ENCODE measurements at regions not wholly inside any gene's neighbourhood (a gene's known extent, or its start where the extent isn't known, plus 50 kb on each side); places are given as distances from the start of the nearest gene placed in this dataset.

- DNase-seq (ENCODE audit: low spot score): no peak
- Histone ChIP-seq H3K27me3 (no peaks in the 10 kb centered on the region), H3K4me1 (peaks cover 6% of the 10 kb centered on the region), H3K9ac (no peak overlapping the region), H3K36me3 (no peaks in the 10 kb centered on the region), H4K20me1 (ENCODE audit: low read depth) (no peaks in the 10 kb centered on the region), H3K27ac (no peak overlapping the region), H3K4me2 (no peak overlapping the region), H3K4me3 (no peak overlapping the region), H3F3A (ENCODE audit: low read depth) (peaks cover 13% of the 10 kb centered on the region), H3K79me2 (ENCODE audit: low read depth) (no peaks in the 10 kb centered on the region), H3K9me3 (ENCODE audit: low read depth) (no peaks in the 10 kb centered on the region), H2AFZ (replicated peaks) (no peak overlapping the region)
- peaks cover 7% of the 10 kb centered on the region for H3K9me3 Mint-ChIP-seq
- TF ChIP-seq EZH2phosphoT487 (IDR thresholded peaks at IDR 0.05) (no peak), EZH2 (IDR thresholded peaks at IDR 0.05) (no peak), CTCF (IDR thresholded peaks at IDR 0.05) (no peak)
- no peak overlapping the region for H3K4me3 Mint-ChIP-seq
- H3K27me3 Mint-ChIP-seq (ENCODE audit: insufficient read depth, low read depth): peaks cover 2% of the 10 kb centered on the region
- no peak overlapping the region for H3K27ac Mint-ChIP-seq
- peaks cover 8% of the 10 kb centered on the region for H3K4me1 Mint-ChIP-seq
- peaks cover 2% of the 10 kb centered on the region for H3K36me3 Mint-ChIP-seq
Observed at GRCh38 chr13:31611214-31611613, 128.1 kb upstream of the RXFP2 start.

- Mint-ChIP-seq H3K9me3 (peaks cover 2% of the 10 kb centered on the region), H3K27me3 (ENCODE audit: insufficient read depth, low read depth) (no peaks in the 10 kb centered on the region), H3K4me3 (no peak overlapping the region), H3K36me3 (no peaks in the 10 kb centered on the region), H3K27ac (no peak overlapping the region), H3K4me1 (no peaks in the 10 kb centered on the region)
- DNase-seq (ENCODE audit: low spot score): no peak
- H3F3A ChIP-seq (ENCODE audit: low read depth): no peaks in the 10 kb centered on the region
- no peaks in the 10 kb centered on the region for H4K20me1 ChIP-seq (ENCODE audit: low read depth)
- H3K9me3 ChIP-seq (ENCODE audit: low read depth): no peaks in the 10 kb centered on the region
- H3K9ac ChIP-seq: no peak overlapping the region
- H3K27ac ChIP-seq: no peak overlapping the region
- H3K4me1 ChIP-seq: no peaks in the 10 kb centered on the region
- no peaks in the 10 kb centered on the region for H3K36me3 ChIP-seq
- H3K79me2 ChIP-seq (ENCODE audit: low read depth): no peaks in the 10 kb centered on the region
- no peak overlapping the region for H2AFZ ChIP-seq (replicated peaks)
- TF ChIP-seq EZH2phosphoT487 (IDR thresholded peaks at IDR 0.05) (no peak), CTCF (IDR thresholded peaks at IDR 0.05) (no peak), EZH2 (IDR thresholded peaks at IDR 0.05) (no peak)
- H3K4me2 ChIP-seq: no peak overlapping the region
- H3K27me3 ChIP-seq: no peaks in the 10 kb centered on the region
- no peak overlapping the region for H3K4me3 ChIP-seq
Observed at GRCh38 chr13:31614073-31614472, 125.3 kb upstream of the RXFP2 start.

GRCh38 chr13:31614704-31615103 is 124.6 kb upstream of the RXFP2 start:
- no peak overlapping the region for H3K9ac ChIP-seq
- no peaks in the 10 kb centered on the region for H3K4me1 ChIP-seq
- Mint-ChIP-seq H3K27me3 (ENCODE audit: insufficient read depth, low read depth) (no peaks in the 10 kb centered on the region), H3K36me3 (no peaks in the 10 kb centered on the region), H3K9me3 (peaks cover 1% of the 10 kb centered on the region), H3K4me3 (no peak overlapping the region), H3K27ac (no peak overlapping the region), H3K4me1 (no peaks in the 10 kb centered on the region)
- no peak overlapping the region for H3K4me2 ChIP-seq
- H3K79me2 ChIP-seq (ENCODE audit: low read depth): no peaks in the 10 kb centered on the region
- no peak for DNase-seq (ENCODE audit: low spot score)
- no peak overlapping the region for H2AFZ ChIP-seq (replicated peaks)
- no peak overlapping the region for H3K27ac ChIP-seq
- no peaks in the 10 kb centered on the region for H3K36me3 ChIP-seq
- H3K4me3 ChIP-seq: no peak overlapping the region
- no peaks in the 10 kb centered on the region for H3K27me3 ChIP-seq
- no peaks in the 10 kb centered on the region for H3F3A ChIP-seq (ENCODE audit: low read depth)
- TF ChIP-seq CTCF (IDR thresholded peaks at IDR 0.05): no peak
- no peak for TF ChIP-seq EZH2phosphoT487 (IDR thresholded peaks at IDR 0.05)
- no peak for TF ChIP-seq EZH2 (IDR thresholded peaks at IDR 0.05)
- no peaks in the 10 kb centered on the region for H4K20me1 ChIP-seq (ENCODE audit: low read depth)
- H3K9me3 ChIP-seq (ENCODE audit: low read depth): no peaks in the 10 kb centered on the region

Measured in neural progenitor cell (in vitro differentiated cells).